ENCODE measurements at regions not wholly inside any gene's neighbourhood (a gene's known extent, or its start where the extent isn't known, plus 50 kb on each side); places are given as distances from the start of the nearest gene placed in this dataset.

GRCh38 chr12:98409548-98409947 lies 105.8 kb upstream of the TMPO start:
- Histone ChIP-seq H3K4me3 (ENCODE audit: low read length) (no peak overlapping the region), H3K36me3 (ENCODE audit: control insufficient read depth, low read depth, low read length) (no peaks in the 10 kb centered on the region), H3K4me1 (ENCODE audit: control insufficient read depth, low read depth, low read length) (peaks cover 3% of the 10 kb centered on the region), H3K27me3 (ENCODE audit: control insufficient read depth, insufficient read depth, low read length) (no peaks in the 10 kb centered on the region), H3K27ac (ENCODE audit: low read length) (no peak overlapping the region), H3K9me3 (ENCODE audit: control insufficient read depth, low read depth, low read length) (no peaks in the 10 kb centered on the region), H3K9ac (ENCODE audit: low read length) (no peak overlapping the region)

GRCh38 chr12:98410356-98410755 lies 105.0 kb upstream of the TMPO start:
- Histone ChIP-seq H3K4me3 (ENCODE audit: low read length) (no peak overlapping the region), H3K4me1 (ENCODE audit: control insufficient read depth, low read depth, low read length) (no peaks in the 10 kb centered on the region), H3K9ac (ENCODE audit: low read length) (no peak overlapping the region), H3K27ac (ENCODE audit: low read length) (no peak overlapping the region), H3K27me3 (ENCODE audit: control insufficient read depth, insufficient read depth, low read length) (no peaks in the 10 kb centered on the region), H3K36me3 (ENCODE audit: control insufficient read depth, low read depth, low read length) (no peaks in the 10 kb centered on the region), H3K9me3 (ENCODE audit: control insufficient read depth, low read depth, low read length) (no peaks in the 10 kb centered on the region)

GRCh38 chr12:98416845-98417244 lies 98.5 kb upstream of the TMPO start:
- Histone ChIP-seq H3K36me3 (ENCODE audit: control insufficient read depth, low read depth, low read length) (no peaks in the 10 kb centered on the region), H3K27ac (ENCODE audit: low read length) (no peak overlapping the region), H3K27me3 (ENCODE audit: control insufficient read depth, insufficient read depth, low read length) (no peaks in the 10 kb centered on the region), H3K9me3 (ENCODE audit: control insufficient read depth, low read depth, low read length) (no peaks in the 10 kb centered on the region), H3K4me3 (ENCODE audit: low read length) (no peak overlapping the region), H3K9ac (ENCODE audit: low read length) (no peak overlapping the region), H3K4me1 (ENCODE audit: control insufficient read depth, low read depth, low read length) (peaks cover 13% of the 10 kb centered on the region)

- no peaks in the 10 kb centered on the region for H3K9me3 ChIP-seq (ENCODE audit: control insufficient read depth, low read depth, low read length)
- H3K36me3 ChIP-seq (ENCODE audit: control insufficient read depth, low read depth, low read length), result no peaks in the 10 kb centered on the region
- no peak overlapping the region for H3K4me3 ChIP-seq (ENCODE audit: low read length)
- H3K27me3 ChIP-seq (ENCODE audit: control insufficient read depth, insufficient read depth, low read length), result no peaks in the 10 kb centered on the region
- peaks cover 13% of the 10 kb centered on the region for H3K4me1 ChIP-seq (ENCODE audit: control insufficient read depth, low read depth, low read length)
- H3K27ac ChIP-seq (ENCODE audit: low read length), result no peak overlapping the region
- no peak overlapping the region for H3K9ac ChIP-seq (ENCODE audit: low read length)
These were observed 98.1 kb upstream of the TMPO start for GRCh38 chr12:98417266-98417665.

- Histone ChIP-seq H3K4me3 (ENCODE audit: low read length) (no peak overlapping the region), H3K9me3 (ENCODE audit: control insufficient read depth, low read depth, low read length) (no peaks in the 10 kb centered on the region), H3K36me3 (ENCODE audit: control insufficient read depth, low read depth, low read length) (no peaks in the 10 kb centered on the region), H3K27me3 (ENCODE audit: control insufficient read depth, insufficient read depth, low read length) (no peaks in the 10 kb centered on the region), H3K9ac (ENCODE audit: low read length) (no peak overlapping the region), H3K4me1 (ENCODE audit: control insufficient read depth, low read depth, low read length) (peaks cover 13% of the 10 kb centered on the region), H3K27ac (ENCODE audit: low read length) (no peak overlapping the region)
These were observed 96.9 kb upstream of the TMPO start for GRCh38 chr12:98418357-98419075.

GRCh38 chr12:98419081-98419794 lies 96.2 kb upstream of the TMPO start:
- Histone ChIP-seq H3K27ac (ENCODE audit: low read length) (no peak overlapping the region), H3K27me3 (ENCODE audit: control insufficient read depth, insufficient read depth, low read length) (no peaks in the 10 kb centered on the region), H3K9ac (ENCODE audit: low read length) (no peak overlapping the region), H3K4me1 (ENCODE audit: control insufficient read depth, low read depth, low read length) (peaks cover 13% of the 10 kb centered on the region), H3K9me3 (ENCODE audit: control insufficient read depth, low read depth, low read length) (no peaks in the 10 kb centered on the region), H3K4me3 (ENCODE audit: low read length) (no peak overlapping the region), H3K36me3 (ENCODE audit: control insufficient read depth, low read depth, low read length) (no peaks in the 10 kb centered on the region)

GRCh38 chr12:98419795-98420404 lies 95.5 kb upstream of the TMPO start:
- H3K9ac ChIP-seq (ENCODE audit: low read length), result no peak overlapping the region
- peaks cover 13% of the 10 kb centered on the region for H3K4me1 ChIP-seq (ENCODE audit: control insufficient read depth, low read depth, low read length)
- no peaks in the 10 kb centered on the region for H3K27me3 ChIP-seq (ENCODE audit: control insufficient read depth, insufficient read depth, low read length)
- H3K36me3 ChIP-seq (ENCODE audit: control insufficient read depth, low read depth, low read length), result no peaks in the 10 kb centered on the region
- H3K9me3 ChIP-seq (ENCODE audit: control insufficient read depth, low read depth, low read length), result no peaks in the 10 kb centered on the region
- H3K4me3 ChIP-seq (ENCODE audit: low read length), result no peak overlapping the region
- no peak overlapping the region for H3K27ac ChIP-seq (ENCODE audit: low read length)

- Histone ChIP-seq H3K27ac (ENCODE audit: low read length) (no peak overlapping the region), H3K27me3 (ENCODE audit: control insufficient read depth, insufficient read depth, low read length) (no peaks in the 10 kb centered on the region), H3K4me1 (ENCODE audit: control insufficient read depth, low read depth, low read length) (peaks cover 13% of the 10 kb centered on the region), H3K36me3 (ENCODE audit: control insufficient read depth, low read depth, low read length) (no peaks in the 10 kb centered on the region), H3K9me3 (ENCODE audit: control insufficient read depth, low read depth, low read length) (no peaks in the 10 kb centered on the region), H3K9ac (ENCODE audit: low read length) (no peak overlapping the region), H3K4me3 (ENCODE audit: low read length) (no peak overlapping the region)
These were observed 94.9 kb upstream of the TMPO start for GRCh38 chr12:98420461-98420860.

- Histone ChIP-seq H3K4me1 (ENCODE audit: control insufficient read depth, low read depth, low read length) (peaks cover 13% of the 10 kb centered on the region), H3K27ac (ENCODE audit: low read length) (no peak overlapping the region), H3K4me3 (ENCODE audit: low read length) (no peak overlapping the region), H3K36me3 (ENCODE audit: control insufficient read depth, low read depth, low read length) (no peaks in the 10 kb centered on the region), H3K9ac (ENCODE audit: low read length) (no peak overlapping the region), H3K9me3 (ENCODE audit: control insufficient read depth, low read depth, low read length) (no peaks in the 10 kb centered on the region), H3K27me3 (ENCODE audit: control insufficient read depth, insufficient read depth, low read length) (no peaks in the 10 kb centered on the region)
These were observed 94.1 kb upstream of the TMPO start for GRCh38 chr12:98421316-98421715.

- Histone ChIP-seq H3K4me1 (ENCODE audit: control insufficient read depth, low read depth, low read length) (peaks cover 13% of the 10 kb centered on the region), H3K9ac (ENCODE audit: low read length) (no peak overlapping the region), H3K9me3 (ENCODE audit: control insufficient read depth, low read depth, low read length) (no peaks in the 10 kb centered on the region), H3K27me3 (ENCODE audit: control insufficient read depth, insufficient read depth, low read length) (no peaks in the 10 kb centered on the region), H3K36me3 (ENCODE audit: control insufficient read depth, low read depth, low read length) (no peaks in the 10 kb centered on the region), H3K4me3 (ENCODE audit: low read length) (no peak overlapping the region), H3K27ac (ENCODE audit: low read length) (no peak overlapping the region)
These were observed 93.0 kb upstream of the TMPO start for GRCh38 chr12:98422359-98422758.

GRCh38 chr12:98422812-98423211 lies 92.6 kb upstream of the TMPO start:
- H3K9ac ChIP-seq (ENCODE audit: low read length), result no peak overlapping the region
- H3K4me3 ChIP-seq (ENCODE audit: low read length), result no peak overlapping the region
- no peaks in the 10 kb centered on the region for H3K27me3 ChIP-seq (ENCODE audit: control insufficient read depth, insufficient read depth, low read length)
- peaks cover 13% of the 10 kb centered on the region for H3K4me1 ChIP-seq (ENCODE audit: control insufficient read depth, low read depth, low read length)
- H3K36me3 ChIP-seq (ENCODE audit: control insufficient read depth, low read depth, low read length), result no peaks in the 10 kb centered on the region
- no peaks in the 10 kb centered on the region for H3K9me3 ChIP-seq (ENCODE audit: control insufficient read depth, low read depth, low read length)
- H3K27ac ChIP-seq (ENCODE audit: low read length), result no peak overlapping the region
